GM18873 (cell line): ENCODE measurements at regions not wholly inside any gene's neighbourhood (a gene's known extent, or its start where the extent isn't known, plus 50 kb on each side); places are given as distances from the start of the nearest gene placed in this dataset.
"Not testable (repeated sequence)": the region's sequence is repeated elsewhere in the genome, so short reads cannot be mapped to it uniquely, and the experiment has no call there.

Source experiments
- ATAC-seq: cut with Tn5 transposase; IDR thresholded peaks from one replicate; pipeline ENCODE4 v1.9.1; 2021; ENCODE audit warnings: mild to moderate bottlenecking, moderate library complexity, moderate number of reproducible peaks; ENCODE audit not compliant: unreplicated experiment, low FRiP score

GRCh38 chr1:104018922-104019674, 269.4 kb downstream of the AMY1C start:
- ATAC-seq: no peak

DNA sequence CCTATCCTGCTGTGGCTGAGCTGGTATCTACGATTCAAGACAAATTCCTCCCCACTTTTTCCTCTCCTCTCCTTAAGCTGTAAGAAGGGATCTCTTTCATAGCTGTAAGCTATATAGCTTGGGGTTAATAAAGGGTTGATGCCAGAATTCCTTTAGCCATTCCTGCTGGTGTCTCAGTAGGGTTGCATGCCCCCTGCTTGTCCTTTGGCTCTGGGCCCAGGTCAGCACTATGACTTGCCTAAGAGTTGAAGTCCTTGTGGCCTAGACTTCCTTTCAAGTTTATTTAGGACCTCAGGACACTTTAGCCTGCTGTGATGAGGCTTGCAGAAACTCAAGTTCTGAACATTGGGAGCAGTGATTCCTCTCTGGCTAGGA, 270.0 kb downstream of the AMY1C start:
- ATAC-seq: no peak

DNA sequence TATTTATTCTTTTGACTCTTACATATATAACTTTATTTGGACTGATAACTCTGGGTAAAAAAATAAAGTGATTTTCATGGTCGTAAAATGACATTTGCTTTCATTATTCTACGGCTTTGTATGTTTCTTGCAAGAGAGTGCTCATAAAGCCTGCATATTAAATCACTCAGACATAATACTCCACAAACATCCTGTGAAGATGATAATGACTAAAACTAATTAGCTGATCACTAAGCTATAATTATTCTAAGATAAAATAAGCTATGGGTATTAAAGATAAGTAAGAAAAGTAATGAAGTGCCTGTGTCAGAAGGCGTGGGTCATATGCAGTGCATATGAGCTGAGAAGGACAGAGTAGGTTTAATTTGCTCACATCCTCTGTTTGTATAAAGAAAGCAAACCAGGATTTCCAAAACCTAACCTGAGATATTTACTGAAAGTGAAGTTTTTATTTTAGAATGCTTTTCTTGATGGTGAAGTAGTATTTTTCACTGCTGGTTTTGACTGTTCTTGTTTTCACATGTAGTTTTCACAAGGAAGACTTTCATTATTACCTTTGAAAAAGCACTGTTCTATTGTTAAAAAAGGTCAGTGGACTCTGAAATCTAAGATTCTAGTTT, 278.8 kb downstream of the AMY1C start:
- ATAC-seq: no peak

- ATAC-seq: no peak
These were observed 279.8 kb downstream of the AMY1C start for GRCh38 chr1:104029456-104029970.

DNA sequence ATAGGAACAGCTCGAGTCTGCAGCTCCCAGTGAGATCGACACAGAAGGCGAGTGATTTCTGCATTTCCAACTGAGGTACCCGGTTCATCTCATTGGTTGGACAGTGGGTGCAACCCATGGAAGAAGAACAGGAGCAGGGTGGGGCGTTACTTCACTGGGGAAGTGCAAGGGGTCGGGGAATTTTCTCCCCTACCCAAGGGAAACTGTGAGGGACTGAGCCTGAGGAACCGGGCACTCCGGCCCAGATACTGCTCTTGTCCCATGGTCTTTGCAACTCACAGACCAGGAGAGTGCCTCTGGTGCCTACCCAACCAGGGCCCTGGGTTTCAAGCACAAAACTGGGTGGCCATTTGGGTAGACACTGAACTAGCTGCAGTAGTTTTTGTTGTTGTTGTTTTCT, 307.1 kb downstream of the AMY1C start:
- no peak for ATAC-seq

- ATAC-seq: not testable (repeated sequence)
These were observed 307.7 kb downstream of the AMY1C start for GRCh38 chr1:104057219-104057898.

- ATAC-seq: not testable (repeated sequence)
These were observed 311.9 kb downstream of the AMY1C start for GRCh38 chr1:104061637-104062036.

GRCh38 chr1:104064399-104064798, 314.7 kb downstream of the AMY1C start:
- ATAC-seq: no peak

DNA sequence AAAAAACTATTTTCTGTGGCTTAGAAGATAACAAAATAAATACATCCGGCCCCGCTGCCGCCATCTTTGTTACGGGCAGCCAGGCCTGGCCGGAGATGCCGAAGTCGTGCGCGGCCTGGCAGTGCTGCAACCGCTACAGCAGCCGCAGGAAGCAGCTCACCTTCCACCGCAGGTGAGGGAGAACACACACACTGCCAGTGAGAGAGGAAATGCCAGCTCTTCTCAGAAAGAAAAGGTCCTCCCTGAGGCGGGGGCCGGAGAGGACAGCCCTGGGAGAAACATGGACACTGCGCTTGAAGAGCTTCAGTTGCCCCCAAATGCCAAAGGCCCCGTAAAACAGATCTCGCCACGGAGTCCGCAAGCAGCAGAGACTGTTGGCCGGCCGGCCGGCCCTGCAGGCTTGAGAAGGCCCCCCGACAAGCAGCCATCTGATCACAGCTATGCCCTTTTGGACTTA, 323.2 kb downstream of the AMY1C start:
- ATAC-seq: no peak

DNA sequence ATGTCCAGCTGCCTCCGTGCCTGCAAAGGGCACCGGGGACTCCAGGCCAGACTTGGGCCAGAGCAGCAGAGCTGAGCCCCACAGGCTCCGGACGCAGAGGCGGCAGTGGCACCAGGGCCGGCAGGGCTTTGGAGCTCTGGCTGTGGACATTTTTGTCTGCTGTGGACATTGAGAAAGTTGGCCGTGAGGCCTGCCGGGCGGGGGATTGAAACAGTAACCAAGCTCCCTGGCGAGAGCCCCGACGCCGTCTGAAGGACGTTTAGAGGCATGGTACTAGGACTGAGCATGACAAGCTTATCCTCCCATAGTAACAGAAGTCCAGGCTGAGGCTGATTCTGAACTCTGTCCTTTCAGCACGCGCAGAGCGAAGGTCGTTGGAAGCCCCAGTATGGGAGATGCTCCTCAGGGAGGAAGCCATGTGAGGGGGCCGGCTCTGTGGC, 323.8 kb downstream of the AMY1C start:
- ATAC-seq: no peak

- ATAC-seq: no peak
These were observed 332.5 kb downstream of the AMY1C start for GRCh38 chr1:104082221-104082620.

DNA sequence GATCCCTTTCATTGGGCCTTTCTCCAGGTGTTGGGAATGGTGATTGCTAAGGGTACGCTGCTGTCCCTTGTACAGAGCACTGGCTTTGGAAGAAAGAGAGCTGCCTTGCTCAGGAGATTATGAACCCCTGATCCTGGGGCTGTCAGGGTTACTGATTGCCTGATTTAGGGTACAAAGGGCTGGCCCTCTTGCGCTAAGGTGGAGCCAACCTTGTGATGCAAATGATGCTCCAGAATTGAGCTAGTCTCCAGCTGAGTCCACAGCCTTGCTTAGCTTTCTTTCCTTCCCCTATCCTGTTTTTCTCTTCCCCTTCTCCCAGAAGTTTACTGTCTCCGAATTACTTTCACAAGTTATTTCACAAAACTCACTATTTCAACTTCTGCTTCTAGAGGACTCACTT, 334.7 kb downstream of the AMY1C start:
- no peak for ATAC-seq

- ATAC-seq: no peak
These were observed 343.0 kb downstream of the AMY1C start for GRCh38 chr1:104092698-104093097.

- no peak for ATAC-seq
These were observed 349.1 kb downstream of the AMY1C start for GRCh38 chr1:104098837-104099236.

DNA sequence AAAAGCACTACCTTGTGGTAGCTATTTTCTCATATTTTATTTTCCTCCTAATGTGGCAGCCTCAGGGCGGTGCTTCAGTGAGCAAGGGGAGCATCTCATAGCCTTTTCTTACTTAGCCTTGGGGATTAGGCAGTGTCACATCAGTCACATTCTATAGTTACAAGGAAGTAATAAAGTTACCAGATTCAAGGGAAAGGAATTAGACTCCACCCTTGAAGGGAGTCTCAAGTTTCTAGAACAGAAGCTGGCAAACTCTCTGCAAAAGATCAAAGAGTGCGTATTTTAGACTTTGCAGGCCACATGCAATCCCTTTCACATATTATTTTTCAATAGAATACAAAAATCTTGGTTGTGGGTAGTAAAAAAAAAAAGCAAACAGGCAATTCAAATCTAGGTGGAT, 350.4 kb downstream of the AMY1C start:
- ATAC-seq: no peak

DNA sequence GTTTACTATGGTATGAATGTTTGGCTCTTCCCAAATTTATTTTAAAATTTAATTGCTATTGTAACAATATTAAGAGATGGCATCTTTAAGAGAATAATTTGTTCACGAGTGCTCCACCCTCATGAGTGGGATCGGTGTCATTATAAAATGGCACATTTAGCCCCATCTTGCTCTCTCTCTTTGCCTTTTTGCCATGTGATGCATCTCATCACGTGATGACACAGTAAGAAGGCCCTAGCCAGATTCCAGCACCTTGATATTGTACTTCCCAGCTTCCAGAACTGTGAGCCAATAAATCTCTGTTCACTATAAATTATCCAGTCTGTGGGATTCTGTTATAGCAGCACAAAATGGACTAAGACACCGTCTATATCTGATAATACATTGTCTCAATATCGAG, 355.8 kb downstream of the AMY1C start:
- no peak for ATAC-seq

DNA sequence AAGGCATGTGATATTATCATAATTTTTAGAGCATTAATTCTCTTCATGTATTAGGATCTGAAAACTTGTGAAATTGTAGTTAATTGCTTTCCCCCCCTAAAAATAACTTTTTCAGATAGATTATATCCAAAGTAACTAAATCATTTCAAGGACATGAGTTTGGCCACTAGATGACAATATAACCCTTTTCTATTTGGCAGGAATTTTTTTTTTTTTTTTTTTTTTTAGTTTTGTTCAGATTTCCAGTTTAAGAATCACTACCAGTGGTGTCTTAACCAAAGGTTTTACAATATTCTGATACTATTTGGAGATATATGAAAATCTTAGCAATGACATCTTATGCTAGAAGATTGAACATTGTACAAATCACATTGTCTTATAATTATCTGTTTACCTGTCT, 370.8 kb downstream of the AMY1C start:
- ATAC-seq: no peak

GRCh38 chr1:104121271-104121670, 371.6 kb downstream of the AMY1C start:
- ATAC-seq: no peak

DNA sequence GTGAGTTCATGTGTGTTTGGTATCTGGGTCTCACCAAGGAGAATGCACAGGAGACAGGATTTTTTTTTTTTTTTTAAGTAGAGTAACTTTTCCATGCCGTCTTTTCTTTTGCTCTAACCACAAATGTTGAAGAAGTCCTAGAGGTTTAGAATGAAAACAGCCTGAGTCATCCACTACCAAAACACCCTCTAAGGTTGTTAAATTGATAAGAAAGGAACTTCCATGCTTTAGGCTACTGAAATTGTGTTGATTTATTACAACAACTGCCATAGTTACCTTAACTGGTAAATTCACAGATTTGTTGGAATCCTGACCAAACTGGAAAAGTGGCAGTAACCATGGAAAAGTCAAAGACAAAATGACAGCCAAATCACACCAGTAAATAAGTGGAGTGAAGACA, 375.6 kb downstream of the AMY1C start:
- no peak for ATAC-seq

DNA sequence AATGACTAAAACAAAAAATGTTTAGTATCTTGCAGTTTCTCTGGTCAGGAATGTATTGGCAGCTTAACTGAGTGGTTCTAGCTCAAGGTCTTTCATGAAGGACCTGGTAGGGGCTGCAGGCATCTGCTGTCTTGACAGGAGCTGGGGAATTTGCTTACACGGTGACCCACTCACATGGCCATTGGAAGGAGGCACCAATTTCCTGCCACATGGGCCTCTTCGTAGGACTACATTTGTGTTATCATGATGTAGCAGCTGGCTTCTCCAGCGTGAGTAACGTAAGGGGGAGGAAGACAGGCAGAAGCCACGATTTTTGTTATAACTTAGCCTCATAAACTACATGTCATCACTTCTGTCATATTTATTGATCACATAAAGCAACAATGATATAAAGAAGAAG, 376.3 kb downstream of the AMY1C start:
- no peak for ATAC-seq

DNA sequence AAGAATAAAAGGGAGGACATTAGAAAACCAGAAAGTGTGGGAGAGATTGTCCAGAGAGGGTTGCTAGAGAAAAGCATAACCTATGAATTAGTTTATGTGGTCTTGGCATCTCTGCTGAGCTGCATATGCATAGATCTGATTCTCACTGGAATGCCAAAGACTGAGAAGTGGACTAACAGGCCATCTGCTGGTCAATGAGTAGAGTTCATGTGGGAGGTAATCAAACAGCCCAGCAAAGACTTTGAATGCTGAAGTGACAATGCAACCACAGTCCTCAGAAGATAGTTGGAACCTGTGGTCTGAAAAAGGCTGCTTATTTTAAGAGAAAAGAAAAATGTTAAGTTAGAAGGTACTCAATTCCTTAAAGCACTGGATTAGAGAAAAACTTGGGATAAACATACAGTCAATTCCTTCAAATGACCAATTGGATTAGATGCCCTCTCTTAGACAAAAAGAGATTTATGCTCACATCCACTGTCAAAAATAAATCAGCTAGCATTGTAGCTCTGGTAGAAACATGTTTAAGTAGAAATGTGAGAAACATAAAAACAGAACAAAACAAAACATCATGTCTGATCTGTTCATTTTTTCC, 382.8 kb downstream of the AMY1C start:
- ATAC-seq: no peak
